Activated CD4-positive, alpha-beta T cell treated with anti-CD3 and anti-CD28 coated beads for 48 hours (primary cell): ENCODE measurements at regions not wholly inside any gene's neighbourhood (a gene's known extent, or its start where the extent isn't known, plus 50 kb on each side); places are given as distances from the start of the nearest gene placed in this dataset.

Experiments used
- DNase-seq: peaks from one replicate; pipeline ENCODE4 v3.0.0-alpha.2; 2020

DNA sequence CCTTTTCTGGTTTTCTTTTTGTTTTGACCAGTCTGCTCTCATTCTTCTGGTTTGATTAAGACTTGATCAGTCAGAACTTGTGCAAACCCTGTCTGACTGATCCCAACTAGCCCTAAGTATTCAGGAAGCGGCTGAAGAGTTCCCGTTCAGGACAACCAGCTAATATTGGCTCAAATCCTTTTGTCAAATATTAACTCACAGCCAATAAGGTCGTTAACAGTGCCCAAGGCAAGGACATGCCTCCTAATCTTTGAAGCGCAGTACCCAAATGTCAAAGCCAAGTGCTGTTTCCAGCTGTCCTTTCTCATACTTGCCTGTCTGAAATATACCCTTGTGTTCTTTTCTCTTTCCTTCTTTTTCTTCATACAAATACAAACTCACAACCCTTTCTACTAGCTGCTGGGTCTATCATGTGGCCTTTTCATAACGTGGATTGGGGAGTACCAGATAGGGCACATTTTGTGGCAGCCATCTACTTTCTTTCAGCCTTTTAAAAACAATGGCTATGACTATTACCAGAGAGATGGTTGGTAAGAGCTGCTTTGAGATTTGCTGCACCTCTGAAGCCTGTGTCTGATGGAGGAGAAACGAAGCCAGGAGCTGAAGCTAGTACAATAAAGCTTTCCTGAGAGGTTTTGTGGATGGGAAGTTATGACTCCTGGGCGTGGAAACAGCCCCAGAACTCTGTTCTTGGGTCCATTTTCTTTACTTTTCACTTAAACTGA, 266.4 kb upstream of the ZNF608 start:
- no peak for DNase-seq

DNA sequence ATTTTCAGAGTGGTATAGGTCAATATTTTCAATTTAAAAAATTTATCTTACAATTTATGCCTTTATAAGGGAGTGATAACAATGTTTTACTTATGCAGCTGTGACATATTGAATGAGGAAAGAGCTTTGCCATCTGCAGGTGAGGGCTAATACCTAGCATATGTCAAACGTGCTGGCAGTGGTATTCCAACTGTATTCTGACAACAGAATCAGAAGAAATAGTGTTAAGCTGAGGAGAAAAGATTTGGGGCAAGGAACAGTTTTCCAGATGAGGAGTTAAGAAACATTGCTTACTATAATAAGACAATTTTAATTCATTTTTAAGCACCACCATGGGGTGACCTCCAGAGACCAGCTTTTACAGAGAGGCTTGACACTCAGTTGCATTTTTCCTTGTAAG, 267.8 kb upstream of the ZNF608 start:
- DNase-seq: no peak

DNA sequence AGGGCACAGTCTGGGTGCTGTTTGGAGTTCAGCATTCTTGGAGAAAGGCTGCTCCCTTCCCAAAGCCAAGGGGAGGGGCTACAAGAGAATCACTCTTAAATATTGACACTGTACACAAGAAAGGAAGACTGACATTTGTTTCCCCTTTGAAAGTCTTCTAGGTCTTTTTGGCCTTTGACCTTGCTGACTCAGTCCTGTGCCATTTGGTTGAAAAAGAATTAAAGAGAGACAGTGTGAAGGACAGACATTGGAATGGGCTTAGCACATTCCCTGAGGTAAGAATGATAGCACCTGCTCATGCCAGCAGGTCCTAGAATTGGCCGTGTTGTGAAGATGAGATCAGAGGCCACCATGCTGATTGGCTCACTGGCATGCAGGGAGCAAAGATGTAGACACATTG, 271.4 kb upstream of the ZNF608 start:
- no peak for DNase-seq

DNA sequence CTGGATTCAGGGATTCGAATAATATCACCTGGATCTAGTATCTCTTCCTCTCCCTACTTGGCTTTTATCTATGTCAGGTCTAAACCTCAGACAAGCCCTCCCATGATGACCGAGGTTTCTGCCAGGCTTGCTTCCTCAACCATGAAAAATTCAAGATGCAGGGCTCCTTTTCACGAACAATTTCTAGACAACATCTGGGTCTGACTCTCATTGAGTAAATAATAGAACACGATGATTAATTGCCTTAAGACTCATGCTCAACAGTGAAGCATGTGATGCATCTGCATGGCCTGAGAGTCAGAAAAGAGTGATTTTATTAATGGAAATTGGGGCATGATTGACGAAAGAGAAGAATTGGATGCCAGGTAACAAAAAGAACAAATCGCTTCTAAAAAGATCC, 277.2 kb upstream of the ZNF608 start:
- DNase-seq: no peak

DNA sequence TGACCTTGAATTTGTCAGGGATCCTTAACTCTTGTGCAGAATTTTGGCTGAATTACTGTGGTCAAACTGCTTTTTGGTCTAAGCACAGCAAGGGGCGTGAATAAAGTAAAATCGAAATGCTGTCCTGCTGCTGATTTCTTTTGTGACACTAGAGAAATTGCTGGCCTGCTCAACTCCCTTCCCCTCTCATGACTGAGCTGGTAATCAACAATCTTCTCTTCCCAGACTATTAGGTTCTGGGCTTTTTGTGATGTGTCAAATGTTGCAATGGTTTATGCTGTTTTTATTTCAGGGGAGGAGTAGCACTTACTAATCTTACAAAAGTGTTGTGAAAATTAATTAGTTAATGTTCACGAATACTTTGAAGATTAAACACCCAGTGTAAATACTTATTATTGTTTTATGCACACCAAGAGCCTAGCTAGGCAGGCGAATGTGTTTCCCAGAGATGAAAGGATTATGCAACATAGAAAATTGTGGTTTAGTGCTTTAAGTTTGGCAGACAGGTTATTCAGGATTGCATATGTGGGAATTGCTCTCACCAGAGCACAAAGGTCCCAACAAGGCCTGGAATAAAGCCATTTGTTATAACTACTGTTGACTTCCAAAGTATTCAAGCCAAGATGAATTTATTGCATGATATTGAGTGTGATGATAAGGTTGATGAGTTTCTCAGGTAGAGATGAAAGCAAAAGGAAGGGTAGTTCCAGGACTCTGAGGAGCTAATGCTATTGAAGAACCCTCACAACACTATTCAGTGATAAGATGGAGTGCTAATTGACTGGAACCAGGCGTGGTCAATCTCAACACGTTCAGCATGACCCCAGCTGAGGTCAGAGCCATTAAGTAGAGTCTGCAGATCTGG, 280.7 kb upstream of the ZNF608 start:
- DNase-seq: no peak

DNA sequence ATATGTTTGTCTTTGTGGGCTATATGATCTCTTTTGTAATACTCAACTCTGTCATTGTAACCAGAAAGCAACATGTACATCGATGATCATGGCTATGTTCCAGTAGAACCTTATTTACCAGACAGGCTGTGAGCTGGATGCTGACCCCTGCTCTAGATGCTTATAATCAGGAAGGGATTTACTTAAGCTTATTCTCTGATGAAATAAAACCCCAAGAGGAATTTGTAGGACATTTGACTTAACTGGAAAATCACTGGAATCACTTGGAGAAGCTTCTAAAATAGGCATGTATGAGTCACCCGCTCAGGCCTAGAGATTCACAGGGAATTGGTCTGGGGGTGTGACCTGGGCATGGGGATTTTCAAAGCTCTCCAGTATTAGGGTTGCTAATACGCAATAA, 285.8 kb upstream of the ZNF608 start:
- DNase-seq: no peak

DNA sequence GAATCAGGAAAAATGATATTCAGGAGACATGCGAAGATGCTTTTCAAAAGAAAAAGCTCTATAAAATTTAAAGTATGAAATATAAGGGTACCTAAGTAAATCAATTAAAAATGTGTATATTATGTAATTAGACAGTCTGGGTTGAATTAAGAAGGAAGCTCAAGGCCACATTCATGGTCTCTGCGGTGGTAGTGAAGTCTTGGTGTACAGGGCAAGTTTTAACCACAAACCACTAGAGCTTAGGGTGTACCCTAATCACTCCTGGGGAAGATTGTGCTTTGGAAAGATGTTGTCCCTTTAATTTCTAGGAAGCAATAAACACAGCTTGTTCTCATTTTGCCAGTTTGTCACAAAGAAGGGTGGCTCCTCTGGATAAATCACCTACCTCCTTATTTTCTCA, 287.2 kb upstream of the ZNF608 start:
- no peak for DNase-seq

DNA sequence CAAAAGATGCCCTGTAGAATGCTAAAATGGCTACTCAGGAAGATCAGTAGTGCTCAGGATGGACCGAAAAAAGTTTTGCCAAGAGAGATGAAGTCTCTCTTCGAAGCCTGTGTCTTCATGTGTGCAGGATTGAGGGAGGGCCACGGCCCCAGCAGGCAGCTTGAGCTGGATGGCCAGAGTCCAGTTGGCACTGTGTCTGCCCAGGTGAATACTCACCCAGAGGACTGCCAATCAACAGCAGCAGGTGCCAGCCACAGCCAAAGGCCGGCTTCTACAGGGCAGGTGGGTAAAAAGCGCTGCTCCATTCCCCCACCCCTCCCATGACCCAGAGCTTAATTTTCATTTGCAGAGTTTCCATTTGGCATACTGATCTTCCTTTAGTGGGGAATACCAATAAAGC, 287.9 kb upstream of the ZNF608 start:
- DNase-seq: no peak

DNA sequence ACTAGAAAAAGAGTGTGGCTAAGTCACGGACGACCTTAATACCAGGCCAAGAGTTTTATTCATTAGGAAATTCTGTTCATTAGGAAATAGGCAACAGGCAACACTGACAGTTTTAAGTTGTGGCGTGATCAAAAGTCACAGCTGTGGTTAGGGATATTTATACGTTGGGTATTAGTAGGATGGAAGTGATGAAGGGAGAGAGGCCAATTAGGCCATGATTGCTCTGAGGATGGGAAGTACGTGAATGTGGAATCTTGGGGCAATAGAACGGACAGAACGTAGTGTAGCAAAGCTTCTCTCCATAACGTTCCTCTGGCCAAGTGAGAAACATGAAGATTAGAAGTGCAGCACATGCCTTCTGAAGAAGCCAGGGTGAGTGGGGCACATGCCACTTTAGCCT, 290.1 kb upstream of the ZNF608 start:
- DNase-seq: no peak

DNA sequence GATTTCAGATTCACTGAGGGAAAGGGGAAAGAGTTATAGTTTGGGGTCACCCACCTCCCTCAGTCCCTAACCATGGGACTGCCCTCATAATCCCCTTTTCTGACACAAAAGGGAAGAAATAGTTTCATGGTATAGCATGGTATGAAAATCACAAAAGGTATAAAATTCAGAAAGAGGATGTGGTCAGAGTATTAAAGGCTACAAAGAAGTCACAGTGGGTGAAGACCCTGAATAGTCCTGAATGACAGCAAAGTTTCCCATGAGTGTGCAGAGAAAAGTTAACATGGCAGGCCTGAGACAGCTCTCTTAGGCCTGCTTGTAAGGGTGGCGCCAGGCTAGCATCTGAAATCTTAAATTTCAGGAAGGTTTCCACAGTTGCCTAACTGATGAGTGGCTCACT, 290.6 kb upstream of the ZNF608 start:
- DNase-seq: no peak

DNA sequence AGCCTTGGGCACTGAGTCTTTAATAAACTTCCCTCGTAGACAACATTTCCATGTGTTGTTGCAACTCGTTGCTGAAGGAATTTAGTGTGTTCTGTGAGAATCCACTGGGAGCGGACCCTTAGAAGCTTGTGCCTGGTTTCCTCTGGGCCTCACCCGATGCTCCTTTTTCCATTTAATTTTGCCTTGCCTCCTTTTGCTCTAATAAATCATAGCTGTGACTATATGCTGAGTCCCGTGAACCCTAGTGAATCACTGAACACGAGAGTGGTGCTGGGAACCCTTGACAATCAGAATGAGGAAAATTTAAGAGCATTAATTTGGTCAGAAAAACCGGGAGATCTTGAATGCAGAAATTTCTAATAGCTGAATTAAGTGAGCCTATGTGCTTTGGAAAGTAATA, 291.1 kb upstream of the ZNF608 start:
- no peak for DNase-seq

DNA sequence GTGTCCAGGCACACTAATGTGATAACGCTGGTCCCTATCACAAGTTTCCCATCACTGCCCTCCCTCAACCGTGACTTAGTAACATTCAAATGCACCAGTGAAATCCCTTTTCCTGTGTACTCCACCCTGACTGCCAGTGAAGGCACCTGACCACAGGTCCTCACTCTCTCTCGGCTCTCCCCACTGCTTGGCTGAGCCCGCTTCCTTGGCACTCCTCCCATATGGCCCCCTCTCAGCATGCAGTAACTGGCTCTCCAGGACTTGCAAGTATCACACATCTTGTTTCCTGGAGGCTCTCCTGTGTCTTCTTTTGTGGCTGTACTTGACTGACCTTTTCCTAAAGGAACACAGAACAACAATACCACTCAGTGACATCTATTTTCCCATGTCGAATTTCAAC, 292.0 kb upstream of the ZNF608 start:
- DNase-seq: no peak

DNA sequence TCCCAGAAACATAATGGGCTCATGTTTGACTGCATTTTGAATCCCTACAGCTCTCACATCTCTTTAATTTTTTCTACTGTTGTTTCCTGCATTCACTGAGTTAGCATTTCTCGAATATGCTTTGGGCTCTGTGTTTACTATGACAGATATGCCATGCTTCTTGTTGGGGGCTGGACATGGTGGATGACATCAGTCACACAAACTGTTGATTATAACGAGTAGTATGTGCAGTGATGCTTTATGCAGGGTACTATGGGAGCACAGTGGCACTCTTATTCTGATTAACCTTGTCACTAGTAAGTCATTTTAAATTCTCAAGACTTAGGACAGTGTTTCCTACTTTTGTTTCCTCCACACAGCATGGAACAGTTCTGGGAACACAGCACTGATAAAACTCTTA, 295.4 kb upstream of the ZNF608 start:
- DNase-seq: no peak

DNA sequence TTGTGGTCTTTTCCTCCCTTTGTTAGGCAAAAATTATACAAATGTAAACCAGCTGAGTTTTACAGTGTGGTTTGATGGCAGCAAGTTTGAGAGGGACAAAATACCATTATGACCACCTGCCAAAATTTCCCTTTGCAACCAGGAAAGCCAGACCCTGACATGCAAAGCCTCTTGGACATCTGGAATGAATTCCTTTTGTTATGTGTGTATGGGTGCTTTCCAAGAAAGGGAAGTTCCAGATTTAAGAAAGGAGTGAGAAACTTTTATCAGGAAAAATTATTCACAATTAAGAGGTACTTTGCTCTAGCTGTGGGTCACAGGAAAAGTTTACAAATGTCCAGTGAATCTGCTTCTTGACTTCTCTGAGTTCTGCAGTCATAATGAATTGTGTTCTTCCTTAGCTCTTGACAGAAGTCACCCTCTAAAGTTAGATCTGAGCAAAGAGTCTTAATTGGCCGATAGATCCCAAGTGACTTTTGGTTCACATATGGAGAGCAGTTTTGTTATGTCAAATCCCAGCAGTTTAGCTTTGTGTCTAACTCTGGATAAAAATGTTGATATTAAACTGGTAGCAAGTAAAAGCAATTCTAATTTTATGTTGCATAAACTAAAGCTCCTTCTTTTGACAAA, 295.9 kb upstream of the ZNF608 start:
- DNase-seq: no peak

DNA sequence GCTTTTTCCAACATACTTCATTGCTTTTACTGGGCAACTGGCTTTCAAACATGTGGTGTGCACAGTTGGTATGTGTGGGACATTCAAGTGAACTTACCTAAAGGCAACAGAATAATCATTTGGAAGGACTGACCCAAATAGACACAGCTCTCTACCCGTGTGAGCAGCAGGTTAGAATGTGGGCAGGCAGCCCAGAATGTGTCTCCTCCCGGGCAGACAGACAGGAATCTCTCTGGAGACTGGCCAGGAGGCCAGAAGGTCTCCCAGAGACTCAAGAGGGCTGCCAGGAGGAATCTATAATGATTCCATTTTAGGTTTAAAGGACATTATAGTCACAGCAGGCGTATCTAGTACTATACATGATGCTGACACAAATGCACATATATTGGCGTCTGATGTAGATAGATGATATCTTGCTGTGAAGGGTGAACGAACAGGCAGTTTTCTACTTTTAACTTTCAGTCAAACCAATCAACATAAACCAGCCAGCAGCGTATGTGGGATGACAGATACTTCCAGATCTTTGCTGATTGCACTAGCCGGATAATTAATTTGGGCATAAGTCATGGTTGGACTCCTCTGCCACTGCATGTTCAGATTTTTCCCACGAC, 297.4 kb upstream of the ZNF608 start:
- DNase-seq: no peak

DNA sequence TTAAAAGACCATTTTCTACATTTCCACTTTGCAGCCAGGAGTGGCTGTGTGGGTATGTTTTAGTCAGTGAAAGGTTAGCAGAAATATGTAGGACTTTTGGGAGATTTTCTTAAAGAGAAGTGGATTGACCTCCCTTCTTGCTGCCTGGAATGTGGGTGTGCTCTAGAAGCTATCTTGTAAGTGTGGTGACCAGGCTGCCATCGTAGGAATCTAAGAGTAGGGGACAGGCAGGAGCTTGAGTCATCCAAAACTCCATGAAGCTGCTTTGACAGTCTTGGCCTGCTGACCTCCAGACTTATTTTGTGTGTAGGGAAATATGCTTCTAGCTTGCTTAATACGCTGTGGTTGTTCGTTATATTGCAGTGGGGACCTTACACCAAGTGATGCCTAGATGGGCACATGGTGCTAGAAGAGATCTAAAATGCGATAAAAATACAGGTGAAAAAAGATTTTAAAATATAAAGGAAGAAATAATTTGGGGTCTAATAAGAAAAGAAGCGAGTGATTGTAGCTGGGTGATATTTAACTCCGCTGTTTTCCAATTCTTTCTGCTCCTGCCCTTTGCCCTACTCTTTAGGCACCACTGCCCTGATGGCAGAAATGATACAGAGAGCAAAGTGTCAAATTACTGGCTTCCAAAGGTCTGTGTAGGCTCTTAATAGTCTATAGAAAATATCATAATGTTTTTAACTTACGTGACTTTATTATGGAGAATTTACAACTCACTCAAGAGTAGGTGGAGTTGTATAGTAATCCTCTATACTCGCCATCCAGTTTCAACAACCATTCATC, 298.2 kb upstream of the ZNF608 start:
- DNase-seq: no peak

DNA sequence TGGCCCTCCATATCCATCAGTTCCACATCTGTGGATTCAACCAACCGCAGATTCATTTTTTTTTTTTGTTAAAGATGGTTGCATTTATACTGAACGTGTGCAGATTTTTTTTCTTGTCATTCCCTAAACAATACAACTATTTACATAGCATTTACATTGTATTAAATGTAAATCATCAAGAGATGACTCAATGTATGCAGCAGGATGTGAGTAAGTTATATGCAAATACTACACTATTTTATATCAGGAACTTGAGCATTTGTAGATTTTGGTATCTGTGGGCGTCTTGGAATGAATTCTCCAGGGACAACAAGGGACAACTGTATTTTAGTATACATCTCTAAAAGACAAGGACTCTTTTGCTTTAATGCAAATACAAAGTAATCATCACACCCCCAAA, 299.2 kb upstream of the ZNF608 start:
- DNase-seq: no peak

DNA sequence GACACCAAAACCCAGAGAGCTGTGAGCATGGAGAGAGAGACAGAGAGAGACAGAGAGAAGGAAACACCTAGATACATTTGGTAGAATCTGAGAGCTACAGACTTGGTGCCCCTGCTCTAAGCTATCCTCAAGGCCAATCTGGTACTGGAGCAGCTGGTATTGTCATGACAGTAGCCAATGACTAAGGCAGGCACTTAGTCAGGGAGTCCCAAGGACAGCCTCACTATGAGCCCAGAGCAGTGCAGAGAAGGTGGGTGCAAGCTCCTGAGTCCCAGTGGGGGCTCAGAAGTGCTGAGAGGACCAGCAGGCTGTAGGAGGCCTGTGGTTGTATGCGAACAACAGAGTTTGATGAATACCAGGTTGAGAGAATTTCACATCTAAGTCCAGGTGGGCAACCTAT, 300.4 kb upstream of the ZNF608 start:
- DNase-seq: no peak

DNA sequence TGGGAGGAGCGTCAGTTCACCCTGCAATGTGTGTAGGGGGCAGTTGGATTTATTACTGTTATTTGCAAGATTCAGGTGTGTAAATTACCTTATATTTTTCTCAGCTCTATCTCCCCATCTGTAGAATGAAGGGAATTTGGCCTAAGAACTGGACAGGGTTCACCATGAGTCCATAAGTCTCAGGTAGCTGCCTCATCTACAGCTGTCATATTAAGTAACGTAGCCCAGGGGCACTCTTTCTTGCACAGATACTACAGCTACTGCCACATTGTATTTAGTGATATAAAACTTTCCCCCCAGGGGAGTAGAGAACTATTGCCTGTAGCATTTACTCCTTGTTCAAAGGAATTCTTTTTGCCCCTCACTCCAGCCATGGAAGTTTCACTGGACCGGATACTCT, 301.4 kb upstream of the ZNF608 start:
- DNase-seq: no peak

DNA sequence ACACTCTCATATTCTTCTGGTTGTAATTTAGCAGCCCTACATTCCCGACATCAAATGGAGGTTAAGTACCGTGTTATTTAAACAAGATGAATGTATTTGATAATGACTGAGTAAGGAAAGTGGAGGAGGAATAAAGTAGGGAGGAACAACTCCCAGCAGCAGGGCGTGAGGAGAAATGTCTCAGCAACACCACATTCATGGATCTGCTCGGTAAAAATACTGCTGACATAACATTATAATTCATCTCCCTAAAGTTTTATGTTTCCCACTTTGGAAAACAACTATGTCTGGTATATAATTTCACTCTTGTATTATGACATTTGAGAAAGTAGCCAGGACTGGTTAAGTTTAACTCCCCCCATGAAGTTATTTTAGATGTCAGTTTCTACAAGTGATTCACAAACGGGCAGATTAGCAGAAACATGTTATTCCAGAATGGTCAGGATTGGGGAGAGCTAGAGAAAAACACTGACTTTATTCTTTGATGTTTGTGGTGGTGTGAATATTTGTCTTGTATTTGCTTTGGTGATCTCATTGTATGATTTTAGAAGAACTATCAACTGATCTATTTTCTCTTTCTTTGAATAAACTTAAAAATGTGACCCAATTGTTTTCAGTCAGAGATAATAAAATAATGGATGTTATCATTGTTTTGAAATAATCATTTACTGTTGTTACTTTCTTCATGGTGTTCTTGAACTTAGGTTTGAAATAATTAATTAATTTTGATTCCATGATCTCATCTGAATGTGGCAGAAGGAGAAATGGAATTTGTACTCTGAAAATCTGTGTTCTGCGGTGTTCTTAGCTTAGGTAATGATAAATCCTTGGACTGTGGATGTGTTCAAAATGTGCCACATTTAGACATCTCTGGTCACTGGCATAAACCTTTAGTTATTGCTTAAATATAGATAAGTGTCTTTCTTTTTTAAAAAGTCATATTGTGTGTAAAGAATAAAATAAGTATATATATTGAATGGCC, 303.6 kb upstream of the ZNF608 start:
- DNase-seq: no peak

DNA sequence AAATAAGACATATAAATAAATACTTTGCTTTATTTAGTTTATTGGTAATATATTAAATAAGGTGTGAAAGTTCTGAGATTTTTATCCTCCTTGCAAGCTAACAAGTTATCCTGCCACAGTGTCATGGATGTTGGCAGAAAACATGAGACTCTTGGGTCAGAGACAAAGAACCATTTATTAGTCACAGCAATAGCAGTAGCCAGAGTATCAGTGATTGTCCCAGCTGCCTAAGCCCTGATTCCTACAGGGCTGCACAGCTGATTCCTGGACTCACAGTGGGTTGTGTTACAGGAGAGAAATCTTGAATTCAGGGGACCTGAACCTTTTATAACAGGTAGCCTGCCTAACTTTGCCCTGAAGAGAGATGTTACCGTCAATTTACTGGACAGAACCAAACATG, 304.5 kb upstream of the ZNF608 start:
- DNase-seq: no peak

DNA sequence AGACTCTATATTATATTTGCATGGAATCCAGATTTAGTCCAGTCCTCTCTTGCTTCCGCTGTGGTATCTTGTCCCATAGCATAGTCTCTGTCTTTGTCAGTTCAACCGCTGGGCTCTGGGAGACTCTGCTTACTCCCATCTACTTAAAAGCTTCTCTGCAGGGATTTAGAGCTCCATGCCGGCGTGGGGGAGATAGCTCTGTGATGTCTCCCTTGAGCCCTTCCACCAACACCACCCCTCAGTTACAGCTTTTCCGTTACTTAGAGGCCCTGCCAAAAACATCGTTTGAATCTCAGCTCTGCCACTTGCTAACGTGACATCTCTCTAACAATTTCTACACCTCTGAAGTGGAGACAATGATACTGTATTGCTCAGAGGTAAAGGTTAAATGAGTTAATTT, 306.1 kb upstream of the ZNF608 start:
- DNase-seq: no peak
